ENCODE measurements at regions not wholly inside any gene's neighbourhood (a gene's known extent, or its start where the extent isn't known, plus 50 kb on each side); places are given as distances from the start of the nearest gene placed in this dataset.

- no peak for TF ChIP-seq ELF4 (IDR thresholded peaks at IDR 0.05)
- TF ChIP-seq PKNOX1 (IDR thresholded peaks at IDR 0.05) = no peak
- no peak for TF ChIP-seq FOXA1 (IDR thresholded peaks at IDR 0.05)
- no peak for TF ChIP-seq SUZ12 (IDR thresholded peaks at IDR 0.05)
- TF ChIP-seq SP1 (IDR thresholded peaks at IDR 0.05) = no peak
- TF ChIP-seq HDGF (IDR thresholded peaks at IDR 0.05; ENCODE audit: borderline replicate concordance) = no peak
- TF ChIP-seq FOXK2 (IDR thresholded peaks at IDR 0.05) = no peak
- no peak for TF ChIP-seq TARDBP (IDR thresholded peaks at IDR 0.05)
- no peak for TF ChIP-seq BHLHE40 (IDR thresholded peaks at IDR 0.05; ENCODE audit: borderline replicate concordance)
- ChIA-PET POLR2A (no interaction called here), CTCF (no interaction called here)
- DNase-seq (ENCODE audit: extremely low spot score) = no peak
Measured at GRCh38 chr13:111051041-111051725, 63.9 kb upstream of the ARHGEF7 start.

DNA sequence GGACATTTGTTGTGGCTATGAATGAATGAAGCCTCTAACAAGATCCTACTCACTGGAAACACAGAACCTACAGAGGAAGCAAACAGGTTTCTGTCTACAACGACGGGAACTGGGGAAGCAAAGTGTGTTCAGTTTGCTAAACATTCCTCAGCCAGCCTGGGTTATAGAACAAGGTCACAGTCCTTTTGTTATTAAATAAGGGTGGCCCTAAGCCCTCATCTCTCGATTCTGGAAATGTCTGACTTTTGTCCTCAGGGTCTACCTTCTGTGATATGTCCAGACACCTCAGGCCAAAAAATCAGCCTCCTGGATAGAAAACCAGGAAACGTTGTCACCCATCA is 64.6 kb upstream of the ARHGEF7 start:
- TF ChIP-seq SUZ12 (IDR thresholded peaks at IDR 0.05) (no peak), ARNT (IDR thresholded peaks at IDR 0.05) (no peak)
- ChIA-PET POLR2A (no interaction called here), CTCF (no interaction called here)
- DNase-seq (ENCODE audit: extremely low spot score) = no peak

DNA sequence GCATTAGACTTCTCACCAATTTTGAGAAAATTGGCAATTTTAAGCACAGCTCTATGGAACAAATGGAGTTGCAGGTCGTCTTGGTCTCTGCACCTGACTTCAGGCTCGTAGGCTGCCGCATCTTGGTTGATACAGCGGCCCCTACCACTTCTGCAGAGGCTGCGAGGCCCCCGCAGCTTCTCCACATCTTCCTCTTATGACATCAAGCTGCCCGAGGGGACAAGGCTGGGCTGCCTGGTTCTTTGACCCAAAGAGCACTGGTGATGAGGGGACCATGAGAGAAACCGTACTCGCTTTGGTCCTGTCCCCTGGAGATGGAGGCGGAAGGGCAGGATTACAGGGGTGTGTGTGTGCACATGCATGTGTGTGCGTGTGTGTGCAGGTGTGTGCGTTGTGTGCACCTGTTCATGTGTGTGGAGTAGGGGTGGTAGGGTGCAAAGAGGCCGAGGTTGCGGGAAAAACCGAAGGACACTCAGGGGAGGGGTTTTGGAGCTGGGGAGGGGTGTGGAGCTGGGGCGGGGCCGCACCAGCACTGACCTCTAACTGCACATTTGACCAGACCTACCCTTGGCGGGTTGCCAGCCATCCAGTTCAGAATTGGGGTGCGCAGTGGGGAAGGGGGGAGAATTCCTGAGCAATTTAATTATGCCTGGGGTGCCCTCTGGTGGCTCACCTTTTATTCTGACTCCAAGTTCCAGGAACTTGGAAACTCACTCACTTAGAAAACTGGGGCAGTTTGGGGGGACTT is 65.1 kb upstream of the ARHGEF7 start:
- TF ChIP-seq ARNT (IDR thresholded peaks at IDR 0.05) (no peak), SUZ12 (IDR thresholded peaks at IDR 0.05) (no peak), PKNOX1 (IDR thresholded peaks at IDR 0.05) (no peak), FOXK2 (IDR thresholded peaks at IDR 0.05) (no peak), ZNF384 (IDR thresholded peaks at IDR 0.05) (no peak), LEF1 (IDR thresholded peaks at IDR 0.05; ENCODE audit: borderline replicate concordance) (no peak), CTBP1 (IDR thresholded peaks at IDR 0.05; ENCODE audit: borderline replicate concordance) (no peak), ELF4 (IDR thresholded peaks at IDR 0.05) (no peak), NFRKB (IDR thresholded peaks at IDR 0.05) (no peak), TARDBP (IDR thresholded peaks at IDR 0.05) (no peak), FOXM1 (IDR thresholded peaks at IDR 0.05; ENCODE audit: borderline replicate concordance) (no peak), FOXA1 (IDR thresholded peaks at IDR 0.05) (no peak), L3MBTL2 (conservative IDR thresholded peaks at IDR 0.05) (no peak)
- POLR2A ChIA-PET = no interaction called here
- DNase-seq (ENCODE audit: extremely low spot score) = no peak
- CTCF ChIA-PET = interaction anchor here (1.4 kb wide), 1 partner anchor 105 kb away, joined by 3 read pairs; no protein-coding TSS in a partner anchor

GRCh38 chr13:111048387-111048786 is 66.7 kb upstream of the ARHGEF7 start:
- no peak for TF ChIP-seq LEF1 (IDR thresholded peaks at IDR 0.05; ENCODE audit: borderline replicate concordance)
- TF ChIP-seq FOXM1 (IDR thresholded peaks at IDR 0.05; ENCODE audit: borderline replicate concordance) = no peak
- no peak for TF ChIP-seq ZNF384 (IDR thresholded peaks at IDR 0.05)
- no peak for TF ChIP-seq TARDBP (IDR thresholded peaks at IDR 0.05)
- TF ChIP-seq SP1 (IDR thresholded peaks at IDR 0.05) = no peak
- no peak for TF ChIP-seq PKNOX1 (IDR thresholded peaks at IDR 0.05)
- TF ChIP-seq NFRKB (IDR thresholded peaks at IDR 0.05) = no peak
- TF ChIP-seq ELF4 (IDR thresholded peaks at IDR 0.05) = no peak
- no peak for TF ChIP-seq FOXK2 (IDR thresholded peaks at IDR 0.05)
- TF ChIP-seq BHLHE40 (IDR thresholded peaks at IDR 0.05; ENCODE audit: borderline replicate concordance) = no peak
- TF ChIP-seq FOXA1 (IDR thresholded peaks at IDR 0.05) = no peak
- no peak for TF ChIP-seq CTBP1 (IDR thresholded peaks at IDR 0.05; ENCODE audit: borderline replicate concordance)
- TF ChIP-seq HDGF (IDR thresholded peaks at IDR 0.05; ENCODE audit: borderline replicate concordance) = no peak
- ChIA-PET POLR2A (no interaction called here), CTCF (interaction anchor here (1.2 to 1.4 kb wide), 2 partner anchors 19 to 104 kb away, joined by 3 to 6 read pairs; no protein-coding TSS in a partner anchor)
- DNase-seq (ENCODE audit: extremely low spot score) = no peak

GRCh38 chr13:111047326-111047725 is 67.8 kb upstream of the ARHGEF7 start:
- no peak for DNase-seq (ENCODE audit: extremely low spot score)
- ChIA-PET POLR2A (no interaction called here), CTCF (no interaction called here)
- no peak for TF ChIP-seq ARNT (IDR thresholded peaks at IDR 0.05)
- no peak for TF ChIP-seq L3MBTL2 (conservative IDR thresholded peaks at IDR 0.05)
- no peak for TF ChIP-seq SP1 (IDR thresholded peaks at IDR 0.05)
- no peak for TF ChIP-seq FOXA1 (IDR thresholded peaks at IDR 0.05)
- TF ChIP-seq FOXM1 (IDR thresholded peaks at IDR 0.05; ENCODE audit: borderline replicate concordance) = no peak

DNA sequence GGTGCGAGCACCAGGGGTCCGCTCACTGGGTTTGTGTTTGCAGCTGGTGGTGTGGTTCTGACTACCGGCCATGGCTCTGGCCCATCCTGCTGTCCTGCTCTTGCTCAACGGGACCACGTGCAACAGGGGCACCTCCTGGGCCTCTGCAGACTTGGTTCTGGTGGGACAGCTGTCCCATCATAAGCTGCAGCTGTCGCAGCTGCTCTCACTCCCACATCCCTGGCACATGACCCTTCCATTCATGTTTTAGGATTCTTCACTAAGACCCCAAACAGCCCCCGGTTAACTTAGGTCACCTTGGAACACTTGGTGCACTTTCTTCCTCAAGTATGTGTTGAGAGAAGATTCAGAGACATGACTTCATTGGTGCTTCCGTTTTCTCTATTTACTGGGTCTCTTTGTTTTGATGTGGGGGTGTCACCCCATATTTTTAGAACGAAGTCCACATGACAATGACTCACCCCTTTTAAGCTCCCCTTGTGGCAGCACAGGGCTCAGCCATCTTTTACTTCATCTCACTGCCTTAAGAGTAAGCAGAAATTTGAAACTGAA is 68.4 kb upstream of the ARHGEF7 start:
- CTCF ChIA-PET = interaction anchor here (0.5 kb wide), 1 partner anchor 86 kb away, joined by 9 read pairs; no protein-coding TSS in a partner anchor
- POLR2A ChIA-PET = no interaction called here
- TF ChIP-seq TARDBP (IDR thresholded peaks at IDR 0.05) (no peak), ZNF384 (IDR thresholded peaks at IDR 0.05) (no peak), FOXM1 (IDR thresholded peaks at IDR 0.05; ENCODE audit: borderline replicate concordance) (no peak), PKNOX1 (IDR thresholded peaks at IDR 0.05) (no peak), ELF4 (IDR thresholded peaks at IDR 0.05) (no peak), LEF1 (IDR thresholded peaks at IDR 0.05; ENCODE audit: borderline replicate concordance) (no peak), SUZ12 (IDR thresholded peaks at IDR 0.05) (no peak)

More for the DNA sequence above, 68.4 kb upstream of the ARHGEF7 start:
- no peak for DNase-seq (ENCODE audit: extremely low spot score)

Data from HEK293T (cell line).